ACC112 (cell line): ENCODE measurements at regions not wholly inside any gene's neighbourhood (a gene's known extent, or its start where the extent isn't known, plus 50 kb on each side); places are given as distances from the start of the nearest gene placed in this dataset.

ENCODE experiments used
- H2AFZ ChIP-seq: fragments of 200-600 bp; sonication (generic); one replicate; pipeline ENCODE4 v1.6.0; 2017; ENCODE audit warnings: antibody characterized with exemption, low read length; ENCODE audit not compliant: unreplicated experiment
- H3K27ac ChIP-seq: fragments of 200-600 bp; sonication (generic); 2 replicates; pipeline ENCODE4 v1.5.1; 2014; ENCODE audit warnings: low read depth, mild to moderate bottlenecking, antibody characterized with exemption, low read length, moderate library complexity
- H3K27me3 ChIP-seq: fragments of 200-600 bp; sonication (generic); 2 replicates; pipeline ENCODE4 v1.6.1; 2014; ENCODE audit warnings: mild to moderate bottlenecking, antibody characterized with exemption, low read length, moderate library complexity, mixed read lengths; ENCODE audit not compliant: insufficient read depth
- H3K36me3 ChIP-seq: fragments of 200-600 bp; sonication (generic); 2 replicates; pipeline ENCODE4 v1.6.1; 2016; ENCODE audit warnings: mild to moderate bottlenecking, antibody characterized with exemption, low read length, moderate library complexity, mixed read lengths; ENCODE audit not compliant: insufficient read depth
- H3K4me1 ChIP-seq: fragments of 200-600 bp; sonication (generic); one replicate; pipeline ENCODE4 v1.6.1; 2016; ENCODE audit warnings: low read length, mixed read lengths; ENCODE audit not compliant: insufficient read depth, unreplicated experiment, control insufficient read depth
- H3K4me3 ChIP-seq: fragments of 200-600 bp; sonication (generic); 2 replicates; pipeline ENCODE4 v1.5.1; 2014; ENCODE audit warnings: mild to moderate bottlenecking, low read depth, low read length
- H3K79me2 ChIP-seq: fragments of 200-600 bp; sonication (generic); one replicate; pipeline ENCODE4 v1.6.0; 2016; ENCODE audit warnings: low read length; ENCODE audit not compliant: control insufficient read depth, unreplicated experiment, insufficient read depth

DNA sequence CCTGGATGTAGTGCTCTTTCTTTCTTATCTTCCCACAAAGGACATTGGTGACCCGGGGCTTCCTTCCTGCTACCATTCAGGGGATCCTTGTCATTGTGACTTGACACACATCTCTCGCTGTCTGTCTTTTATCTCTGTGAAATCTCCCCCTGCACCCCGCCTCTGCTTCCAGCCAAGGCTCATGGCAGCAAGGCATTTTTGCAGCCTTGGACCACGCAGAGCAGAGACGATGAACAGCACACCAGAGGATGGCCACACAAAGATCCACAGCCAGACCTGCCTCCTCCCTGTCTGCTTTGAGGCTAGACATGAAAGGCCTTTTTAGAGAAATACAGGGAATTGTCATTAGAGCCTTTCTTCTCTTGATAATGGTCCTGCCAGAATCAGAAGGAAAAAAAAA is 549.1 kb downstream of the CDK5RAP2 start:
- H3K27ac ChIP-seq = no peak overlapping the region

DNA sequence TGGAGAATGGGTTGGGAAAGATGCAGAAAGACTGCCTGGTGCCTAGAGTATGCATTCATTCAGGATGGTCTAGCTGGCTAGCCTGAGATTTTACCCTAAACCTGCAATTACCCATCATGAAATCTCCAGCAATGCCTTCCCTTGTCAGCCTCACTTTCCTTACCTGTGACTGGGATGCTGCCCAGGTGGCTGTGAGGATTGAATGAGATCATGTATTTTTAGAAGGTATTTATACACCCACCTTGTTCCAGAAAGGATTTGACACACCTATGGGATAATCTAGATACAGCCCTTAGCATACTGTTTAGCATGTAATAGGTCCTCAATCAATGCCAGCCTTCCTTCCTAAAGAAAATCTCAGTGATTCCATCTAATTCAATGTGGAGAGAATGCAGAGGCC is 561.4 kb downstream of the CDK5RAP2 start:
- no peak overlapping the region for H3K27ac ChIP-seq
- no peaks in the 10 kb centered on the region for H3K36me3 ChIP-seq
- no peaks in the 10 kb centered on the region for H3K79me2 ChIP-seq
- no peak overlapping the region for H3K4me3 ChIP-seq
- H3K4me1 ChIP-seq = no peaks in the 10 kb centered on the region
- no peaks in the 10 kb centered on the region for H3K27me3 ChIP-seq
- no peak overlapping the region for H2AFZ ChIP-seq

More for the DNA sequence above, 549.1 kb downstream of the CDK5RAP2 start:
- no peaks in the 10 kb centered on the region for H3K36me3 ChIP-seq
- H3K4me3 ChIP-seq = no peak overlapping the region
- H2AFZ ChIP-seq = no peak overlapping the region
- no peaks in the 10 kb centered on the region for H3K4me1 ChIP-seq
- H3K27me3 ChIP-seq = no peaks in the 10 kb centered on the region
- no peaks in the 10 kb centered on the region for H3K79me2 ChIP-seq

DNA sequence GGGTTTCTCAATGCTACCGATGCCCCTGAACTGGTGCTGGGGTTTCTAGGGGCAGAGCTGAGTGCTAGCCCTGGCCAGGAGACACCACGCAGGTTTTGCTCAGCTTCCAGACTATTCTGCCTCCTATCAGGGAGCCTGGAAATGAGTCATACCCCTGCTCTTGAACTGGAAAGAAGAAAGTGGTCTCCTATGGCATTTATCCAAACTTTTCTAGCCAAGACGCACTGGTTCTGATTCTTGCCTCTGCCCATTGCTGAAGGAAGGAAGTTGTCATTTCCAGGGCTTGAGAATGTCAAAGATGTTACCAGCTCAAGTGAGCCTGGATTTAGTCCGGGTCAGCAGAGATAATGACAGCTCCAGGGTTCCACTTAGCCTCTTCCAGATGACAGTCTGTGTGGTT is 561.9 kb downstream of the CDK5RAP2 start:
- Histone ChIP-seq H3K4me3 (no peak overlapping the region), H3K27ac (no peak overlapping the region), H3K36me3 (no peaks in the 10 kb centered on the region), H2AFZ (no peak overlapping the region), H3K4me1 (no peaks in the 10 kb centered on the region), H3K79me2 (no peaks in the 10 kb centered on the region), H3K27me3 (no peaks in the 10 kb centered on the region)

DNA sequence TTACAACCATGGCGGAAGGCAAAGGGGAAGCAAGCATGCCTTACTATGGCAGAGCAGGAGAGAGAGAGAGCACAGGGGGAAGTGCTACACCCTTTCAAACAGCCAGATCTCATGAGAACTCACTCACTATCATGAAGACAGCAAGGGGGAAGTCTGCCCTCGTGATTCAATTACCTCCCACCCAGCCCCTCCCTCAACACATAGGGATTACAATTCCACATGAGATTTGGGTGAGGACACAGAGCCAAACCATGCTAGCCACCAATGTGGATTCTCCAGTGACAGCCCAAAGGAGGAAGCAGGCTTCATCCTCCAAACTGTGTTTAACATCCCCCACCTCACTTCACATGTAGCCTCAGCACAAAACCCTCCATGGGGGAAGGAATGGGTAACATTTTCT is 563.7 kb downstream of the CDK5RAP2 start:
- Histone ChIP-seq H3K4me1 (no peaks in the 10 kb centered on the region), H3K27ac (no peak overlapping the region), H3K27me3 (0 out of 2 replicates have a peak, but pooled peaks cover 2% of the 10 kb centered on the region), H3K36me3 (no peaks in the 10 kb centered on the region), H3K79me2 (no peaks in the 10 kb centered on the region), H3K4me3 (no peak overlapping the region), H2AFZ (no peak overlapping the region)

DNA sequence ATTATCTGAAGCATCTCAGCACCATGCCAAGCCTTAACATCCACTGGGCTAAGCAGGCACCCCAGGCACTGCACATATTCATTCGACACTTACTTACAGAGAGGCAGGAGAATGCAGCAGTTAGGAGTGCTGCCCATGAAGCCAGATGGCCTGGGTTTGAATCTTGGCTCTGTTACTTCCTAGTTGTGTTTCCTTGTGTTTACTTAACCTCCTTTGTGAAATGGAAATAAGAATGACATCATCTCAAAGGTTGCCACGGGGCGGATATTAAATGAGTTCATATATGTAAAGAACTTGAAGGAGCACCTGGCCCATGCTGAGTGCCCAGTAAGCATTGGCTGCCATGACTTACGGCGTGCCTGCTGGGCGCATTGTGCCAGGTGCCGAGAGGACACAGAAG is 565.2 kb downstream of the CDK5RAP2 start:
- Histone ChIP-seq H3K4me3 (no peak overlapping the region), H3K79me2 (no peaks in the 10 kb centered on the region), H2AFZ (no peak overlapping the region), H3K27ac (no peak overlapping the region), H3K27me3 (0 out of 2 replicates have a peak, but pooled peaks cover 3% of the 10 kb centered on the region), H3K36me3 (no peaks in the 10 kb centered on the region), H3K4me1 (no peaks in the 10 kb centered on the region)

DNA sequence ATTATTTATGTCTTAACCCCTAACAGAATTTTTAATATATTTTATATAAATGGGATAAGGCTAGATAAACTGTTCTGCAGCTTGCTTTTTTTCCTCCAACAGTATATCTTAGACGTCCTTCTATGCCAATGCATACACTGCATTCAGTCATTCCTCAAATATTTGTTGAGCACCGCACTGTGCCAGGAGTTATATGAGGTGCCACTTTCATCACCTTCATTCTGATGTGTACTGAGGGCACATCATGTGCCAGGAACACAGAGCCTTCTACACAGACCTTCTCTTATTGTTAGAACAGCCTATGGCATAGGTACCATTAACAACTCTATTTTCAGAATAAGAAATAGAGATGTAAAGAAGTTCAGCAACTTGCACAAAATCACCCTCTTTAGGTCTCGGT is 570.1 kb downstream of the CDK5RAP2 start:
- Histone ChIP-seq H3K27me3 (0 out of 2 replicates have a peak, but pooled peaks cover 3% of the 10 kb centered on the region), H3K36me3 (no peaks in the 10 kb centered on the region), H2AFZ (no peak overlapping the region), H3K27ac (no peak overlapping the region), H3K79me2 (no peaks in the 10 kb centered on the region), H3K4me1 (no peaks in the 10 kb centered on the region), H3K4me3 (no peak overlapping the region)

DNA sequence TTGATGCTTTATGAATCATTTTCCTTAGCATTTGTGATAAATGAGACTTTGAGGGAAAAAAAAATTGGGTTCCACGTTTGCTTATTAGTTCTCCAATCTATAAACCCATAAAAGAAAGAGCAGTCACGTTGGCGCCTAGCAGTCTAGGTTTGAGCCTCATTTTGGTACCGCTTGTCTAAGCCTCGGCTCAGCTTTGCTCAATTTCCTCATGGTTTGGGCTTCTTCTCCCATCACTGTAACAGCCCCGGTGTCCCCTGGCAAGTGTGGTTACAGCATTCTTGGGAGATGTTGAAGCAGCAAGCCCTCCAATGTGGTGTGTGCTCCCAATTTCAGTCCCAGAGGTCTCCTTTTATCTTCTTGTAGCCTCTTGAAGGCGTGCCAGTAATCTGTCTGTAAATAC is 578.4 kb downstream of the CDK5RAP2 start:
- no peaks in the 10 kb centered on the region for H3K36me3 ChIP-seq
- no peaks in the 10 kb centered on the region for H3K79me2 ChIP-seq
- no peaks in the 10 kb centered on the region for H3K4me1 ChIP-seq
- H2AFZ ChIP-seq = no peak overlapping the region
- no peak overlapping the region for H3K27ac ChIP-seq
- peaks cover 9% of the 10 kb centered on the region; the same call in 1 of the 2 replicates for H3K27me3 ChIP-seq
- H3K4me3 ChIP-seq = no peak overlapping the region

DNA sequence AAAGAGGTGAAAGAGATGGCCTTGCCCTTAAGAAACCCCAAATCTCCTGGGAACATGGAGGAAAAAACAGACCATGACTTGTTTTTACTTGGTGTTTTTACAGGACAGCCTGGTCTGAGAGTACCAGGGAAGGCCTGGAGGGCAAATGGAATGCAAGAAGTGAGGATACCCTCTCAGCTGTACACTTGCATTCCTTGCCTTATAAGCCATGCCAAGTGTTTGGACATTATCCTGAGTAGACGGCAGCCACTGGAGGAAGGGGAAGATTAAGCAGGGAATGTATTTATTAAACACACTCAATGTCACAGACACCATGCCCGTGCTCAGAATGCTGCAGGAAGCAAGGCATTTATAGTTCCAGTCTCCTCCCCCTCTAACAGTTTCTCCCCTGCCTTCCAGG is 581.4 kb downstream of the CDK5RAP2 start:
- Histone ChIP-seq H3K27me3 (peaks cover 9% of the 10 kb centered on the region; the same call in 1 of the 2 replicates), H3K36me3 (no peaks in the 10 kb centered on the region), H3K4me1 (no peaks in the 10 kb centered on the region), H3K27ac (no peak overlapping the region), H3K79me2 (no peaks in the 10 kb centered on the region), H2AFZ (no peak overlapping the region), H3K4me3 (no peak overlapping the region)

DNA sequence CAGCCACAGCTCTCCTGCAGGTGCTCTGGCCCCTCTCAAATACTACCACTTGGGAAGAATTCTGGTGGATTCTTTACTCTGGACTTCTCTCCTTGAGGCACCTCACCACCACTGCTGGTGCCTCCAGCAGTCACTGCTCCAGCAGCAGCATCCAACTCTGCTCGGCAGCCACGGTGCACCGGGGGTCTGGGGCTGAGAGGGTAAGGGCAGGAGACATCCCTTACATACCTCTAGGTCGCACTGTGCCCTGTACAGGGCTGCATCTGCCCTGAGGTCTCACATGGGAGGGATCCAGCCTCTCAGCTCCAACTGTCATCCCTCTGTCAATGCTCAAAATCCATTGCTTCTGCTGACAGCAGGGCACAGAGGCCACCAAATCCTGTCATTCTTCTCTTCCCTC is 588.2 kb downstream of the CDK5RAP2 start:
- Histone ChIP-seq H3K79me2 (no peaks in the 10 kb centered on the region), H3K27ac (no peak overlapping the region), H3K4me1 (no peaks in the 10 kb centered on the region), H3K27me3 (peaks cover 12% of the 10 kb centered on the region; the same call in 1 of the 2 replicates), H2AFZ (no peak overlapping the region), H3K4me3 (no peak overlapping the region), H3K36me3 (no peaks in the 10 kb centered on the region)

DNA sequence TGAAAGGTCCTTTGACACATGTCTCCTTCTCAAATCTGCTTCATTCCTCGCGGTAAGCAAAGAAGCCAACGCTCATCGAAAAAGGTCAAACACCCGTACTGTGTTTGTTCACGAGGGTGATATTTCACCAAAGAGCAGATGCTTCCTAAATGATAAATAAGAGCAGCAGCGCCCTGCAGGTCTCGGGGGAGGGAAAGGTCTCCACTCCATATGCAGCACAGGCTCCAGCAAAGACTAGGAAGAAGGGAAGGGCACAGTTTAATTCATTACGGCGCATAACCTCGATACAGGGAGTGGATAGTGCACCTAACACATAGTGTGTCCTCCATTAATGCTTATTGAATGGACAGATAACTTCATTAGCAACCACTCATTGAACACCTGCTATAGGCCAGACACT is 593.3 kb downstream of the CDK5RAP2 start:
- H3K4me1 ChIP-seq = no peaks in the 10 kb centered on the region
- no peaks in the 10 kb centered on the region for H3K79me2 ChIP-seq
- H3K27me3 ChIP-seq = peaks cover 15% of the 10 kb centered on the region; the same call in 1 of the 2 replicates
- H3K4me3 ChIP-seq = no peak overlapping the region
- H3K36me3 ChIP-seq = no peaks in the 10 kb centered on the region
- H2AFZ ChIP-seq = no peak overlapping the region
- H3K27ac ChIP-seq = no peak overlapping the region

DNA sequence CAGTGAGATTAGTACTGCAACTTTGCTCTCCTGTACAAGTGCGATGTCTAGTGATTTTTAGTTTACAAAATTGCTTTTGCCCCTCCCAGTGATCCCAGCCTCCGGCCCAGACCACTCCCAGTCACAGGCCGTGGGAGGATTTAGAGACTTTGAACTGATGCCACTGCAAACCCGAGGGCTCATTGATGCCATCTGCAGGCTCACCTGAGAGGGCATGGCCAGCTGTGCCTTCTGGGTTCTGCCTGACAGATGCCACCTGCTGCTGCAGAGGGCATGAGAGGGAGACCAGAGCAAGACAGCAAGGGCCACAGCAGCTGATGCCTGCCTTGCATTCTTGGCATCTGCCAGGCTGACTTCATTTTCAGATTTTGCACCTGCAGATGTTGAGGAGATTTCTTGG is 593.8 kb downstream of the CDK5RAP2 start:
- Histone ChIP-seq H3K36me3 (no peaks in the 10 kb centered on the region), H3K27me3 (peaks cover 17% of the 10 kb centered on the region; the same call in 1 of the 2 replicates), H3K4me1 (no peaks in the 10 kb centered on the region), H3K79me2 (no peaks in the 10 kb centered on the region), H3K4me3 (no peak overlapping the region), H3K27ac (no peak overlapping the region), H2AFZ (no peak overlapping the region)
